ENCODE measurements at regions not wholly inside any gene's neighbourhood (a gene's known extent, or its start where the extent isn't known, plus 50 kb on each side); places are given as distances from the start of the nearest gene placed in this dataset.

DNA sequence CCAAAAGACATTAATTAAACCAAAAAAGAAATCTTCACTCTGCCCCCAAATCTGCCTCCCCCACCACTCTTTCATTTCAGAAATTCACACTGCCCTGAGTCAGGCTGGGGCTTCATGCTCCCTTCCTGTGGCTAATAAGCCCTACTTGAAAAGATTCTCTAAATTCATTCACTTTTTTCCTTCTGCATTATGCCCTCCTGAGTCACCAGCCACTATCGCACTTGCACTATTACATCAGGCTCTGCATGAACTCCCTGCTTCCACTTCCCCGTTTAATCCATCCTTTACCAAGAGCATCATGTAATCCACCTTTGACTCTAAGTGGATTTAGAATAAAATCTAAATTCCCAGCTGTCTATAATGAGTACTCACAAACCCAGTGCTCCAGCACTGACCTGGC is 295.4 kb upstream of the KLF3 start:
- TF ChIP-seq, protein P1, sequence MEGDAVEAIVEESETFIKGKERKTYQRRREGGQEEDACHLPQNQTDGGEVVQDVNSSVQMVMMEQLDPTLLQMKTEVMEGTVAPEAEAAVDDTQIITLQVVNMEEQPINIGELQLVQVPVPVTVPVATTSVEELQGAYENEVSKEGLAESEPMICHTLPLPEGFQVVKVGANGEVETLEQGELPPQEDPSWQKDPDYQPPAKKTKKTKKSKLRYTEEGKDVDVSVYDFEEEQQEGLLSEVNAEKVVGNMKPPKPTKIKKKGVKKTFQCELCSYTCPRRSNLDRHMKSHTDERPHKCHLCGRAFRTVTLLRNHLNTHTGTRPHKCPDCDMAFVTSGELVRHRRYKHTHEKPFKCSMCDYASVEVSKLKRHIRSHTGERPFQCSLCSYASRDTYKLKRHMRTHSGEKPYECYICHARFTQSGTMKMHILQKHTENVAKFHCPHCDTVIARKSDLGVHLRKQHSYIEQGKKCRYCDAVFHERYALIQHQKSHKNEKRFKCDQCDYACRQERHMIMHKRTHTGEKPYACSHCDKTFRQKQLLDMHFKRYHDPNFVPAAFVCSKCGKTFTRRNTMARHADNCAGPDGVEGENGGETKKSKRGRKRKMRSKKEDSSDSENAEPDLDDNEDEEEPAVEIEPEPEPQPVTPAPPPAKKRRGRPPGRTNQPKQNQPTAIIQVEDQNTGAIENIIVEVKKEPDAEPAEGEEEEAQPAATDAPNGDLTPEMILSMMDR (IDR thresholded peaks at IDR 0.05), result no peak
- TF ChIP-seq POLR2A (IDR thresholded peaks at IDR 0.05), result no peak
- no peak for TF ChIP-seq POLR2AphosphoS5 (IDR thresholded peaks at IDR 0.05)
- Histone ChIP-seq H3K27ac (no peak overlapping the region), H3K4me3 (no peak overlapping the region), H3K36me3 (no peaks in the 10 kb centered on the region), H3K4me1 (no peaks in the 10 kb centered on the region), H3K27me3 (no peaks in the 10 kb centered on the region), H3K9me3 (no peaks in the 10 kb centered on the region)
- no peak for DNase-seq (ENCODE audit: low spot score in 2 of 2)
- intact Hi-C loops (cut with DNase I; ENCODE audit: low total_unique reads), result no loop called here

DNA sequence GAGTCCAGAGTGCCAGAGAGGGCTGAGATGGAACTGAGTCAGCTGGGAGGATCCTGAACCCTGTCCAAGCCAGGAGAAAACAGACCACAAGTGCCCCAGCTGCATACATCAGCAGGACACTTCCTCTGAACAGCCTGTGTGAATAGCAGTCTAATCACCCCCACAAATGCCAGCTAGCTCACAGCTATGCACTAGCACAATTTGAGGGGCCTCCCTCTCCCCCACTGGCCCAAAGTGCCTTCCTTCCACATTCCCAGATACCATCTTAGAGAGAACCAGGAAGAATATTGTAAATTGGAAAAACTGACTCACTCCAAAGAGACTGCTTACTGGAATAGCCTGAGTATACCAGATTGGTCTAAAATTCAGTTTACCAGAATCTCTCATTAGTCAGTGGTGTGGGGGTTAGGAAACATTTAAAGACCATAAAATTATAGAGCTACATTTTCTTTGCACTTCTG is 292.6 kb upstream of the KLF3 start:
- no peak overlapping the region for H3K4me3 ChIP-seq
- no peak overlapping the region for H3K27ac ChIP-seq
- no peaks in the 10 kb centered on the region for H3K36me3 ChIP-seq
- no peaks in the 10 kb centered on the region for H3K27me3 ChIP-seq
- no peak for DNase-seq (ENCODE audit: low spot score in 2 of 2)
- TF ChIP-seq, protein P1 (IDR thresholded peaks at IDR 0.05), result no peak
- TF ChIP-seq POLR2AphosphoS5 (IDR thresholded peaks at IDR 0.05) (no peak), POLR2A (IDR thresholded peaks at IDR 0.05) (no peak)
- intact Hi-C loops (cut with DNase I; ENCODE audit: low total_unique reads), result no loop called here
- H3K9me3 ChIP-seq, result no peaks in the 10 kb centered on the region
- no peaks in the 10 kb centered on the region for H3K4me1 ChIP-seq

DNA sequence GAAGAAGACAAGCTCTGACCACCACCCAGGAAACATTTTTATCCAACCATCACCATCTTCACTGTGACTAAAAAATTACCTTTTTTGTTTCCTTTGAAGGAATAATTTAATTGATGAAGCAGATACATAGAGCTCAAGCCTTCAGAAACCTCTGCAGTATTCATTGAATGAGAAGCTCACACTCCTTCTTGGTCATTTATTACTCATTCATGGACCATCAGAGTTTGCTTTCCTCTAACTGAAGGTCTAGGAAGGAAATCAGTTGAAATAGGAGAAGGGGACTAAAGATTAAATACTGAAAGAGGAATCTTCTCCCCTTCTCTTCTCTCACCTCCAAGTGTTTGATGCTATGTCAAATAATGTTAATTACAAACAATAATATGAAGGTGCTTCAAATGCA is 290.6 kb upstream of the KLF3 start:
- TF ChIP-seq, protein P1 (IDR thresholded peaks at IDR 0.05), result no peak
- TF ChIP-seq POLR2AphosphoS5 (IDR thresholded peaks at IDR 0.05) (no peak), POLR2A (IDR thresholded peaks at IDR 0.05) (no peak)
- Histone ChIP-seq H3K4me3 (no peak overlapping the region), H3K36me3 (no peaks in the 10 kb centered on the region), H3K4me1 (no peaks in the 10 kb centered on the region), H3K9me3 (no peaks in the 10 kb centered on the region), H3K27ac (no peak overlapping the region), H3K27me3 (no peaks in the 10 kb centered on the region)
- intact Hi-C loops (cut with DNase I; ENCODE audit: low total_unique reads), result no loop called here
- no peak for DNase-seq (ENCODE audit: low spot score in 2 of 2)

DNA sequence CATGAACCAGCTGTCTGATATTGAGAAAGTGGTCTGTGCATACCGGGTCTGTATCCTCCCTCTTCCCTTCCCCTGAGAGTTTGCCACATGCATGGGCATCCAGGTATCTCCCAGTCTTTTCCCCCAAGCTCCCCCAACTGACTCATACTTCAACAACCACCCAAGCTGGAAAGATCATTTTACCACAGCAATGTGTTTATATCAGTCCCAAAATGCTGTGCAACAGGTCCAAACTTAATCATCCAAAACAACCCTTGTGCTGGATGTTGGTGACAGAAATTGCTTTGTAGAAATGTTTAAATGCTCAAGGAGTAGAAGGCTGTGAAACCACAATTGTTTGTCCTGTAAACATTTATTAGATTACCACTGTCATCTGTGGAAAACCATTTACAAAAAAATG is 286.8 kb upstream of the KLF3 start:
- no peaks in the 10 kb centered on the region for H3K9me3 ChIP-seq
- H3K27ac ChIP-seq, result no peak overlapping the region
- TF ChIP-seq, protein P1 (IDR thresholded peaks at IDR 0.05), result no peak
- no peak for TF ChIP-seq POLR2A (IDR thresholded peaks at IDR 0.05)
- H3K36me3 ChIP-seq, result no peaks in the 10 kb centered on the region
- DNase-seq (ENCODE audit: low spot score in 2 of 2), result no peak
- H3K27me3 ChIP-seq, result no peaks in the 10 kb centered on the region
- no peaks in the 10 kb centered on the region for H3K4me1 ChIP-seq
- H3K4me3 ChIP-seq, result no peak overlapping the region
- intact Hi-C loops (cut with DNase I; ENCODE audit: low total_unique reads), result no loop called here

DNA sequence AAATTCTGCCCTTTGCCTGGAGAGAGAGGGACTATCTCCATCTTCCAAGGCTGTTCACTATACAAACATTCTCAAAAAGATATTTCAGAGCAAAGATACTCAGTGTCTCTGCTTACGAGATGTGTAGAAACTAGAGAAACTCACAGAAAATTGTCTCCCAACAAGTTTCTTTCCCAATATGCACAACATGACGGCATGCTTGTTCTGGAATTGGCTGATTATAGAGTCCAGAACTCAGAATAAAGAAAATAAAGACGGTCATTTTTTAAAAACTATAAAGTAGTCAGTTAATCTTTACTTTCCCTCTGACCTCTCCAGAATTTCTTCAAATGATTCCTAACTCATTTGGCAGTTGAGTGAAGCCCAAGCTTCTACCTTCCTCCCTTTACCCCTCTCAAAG is 285.5 kb upstream of the KLF3 start:
- H3K4me3 ChIP-seq, result no peak overlapping the region
- no peaks in the 10 kb centered on the region for H3K9me3 ChIP-seq
- DNase-seq (ENCODE audit: low spot score in 2 of 2), result no peak
- intact Hi-C loops (cut with DNase I; ENCODE audit: low total_unique reads), result no loop called here
- no peak overlapping the region for H3K27ac ChIP-seq
- H3K27me3 ChIP-seq, result no peaks in the 10 kb centered on the region
- no peaks in the 10 kb centered on the region for H3K4me1 ChIP-seq
- H3K36me3 ChIP-seq, result no peaks in the 10 kb centered on the region
- TF ChIP-seq POLR2A (IDR thresholded peaks at IDR 0.05) (no peak), POLR2AphosphoS5 (IDR thresholded peaks at IDR 0.05) (no peak)
- TF ChIP-seq, protein P1 (IDR thresholded peaks at IDR 0.05), result no peak

Data from breast epithelium (tissue), 4 donors.